WERI-Rb-1 (cell line): ENCODE measurements at regions not wholly inside any gene's neighbourhood (a gene's known extent, or its start where the extent isn't known, plus 50 kb on each side); places are given as distances from the start of the nearest gene placed in this dataset.

Experiments
- DNase-seq: peaks from one replicate; pipeline ENCODE4 v3.0.0-alpha.2; 2020
- H3K27ac ChIP-seq: fragments of 250-450 bp; sonication (Bioruptor Pico); 2 replicates; pipeline ENCODE4 v1.5.1; 2020; ENCODE audit warnings: mild to moderate bottlenecking, moderate library complexity
- H3K27me3 ChIP-seq: fragments of 250-450 bp; sonication (Bioruptor Pico); 2 replicates; pipeline ENCODE4 v1.5.1; 2021; ENCODE audit warnings: mild to moderate bottlenecking, low read depth, moderate library complexity; ENCODE audit not compliant: insufficient read depth, severe bottlenecking
- H3K36me3 ChIP-seq: fragments of 250-450 bp; sonication (Bioruptor Pico); 2 replicates; pipeline ENCODE4 v1.5.1; 2020; ENCODE audit warnings: mild to moderate bottlenecking, moderate library complexity
- H3K4me3 ChIP-seq: 2 replicates; pipeline ENCODE4 v1.5.1; 2011; ENCODE audit warnings: low read depth, mild to moderate bottlenecking, control low read depth, low read length
- H3K9me3 ChIP-seq: fragments of 250-450 bp; sonication (Bioruptor Pico); 2 replicates; pipeline ENCODE4 v1.5.1; 2021; ENCODE audit warnings: mild to moderate bottlenecking, moderate library complexity; ENCODE audit not compliant: severe bottlenecking
- TF ChIP-seq, protein P1 (sequence below): IDR thresholded peaks from 2 replicates; pipeline ENCODE4 v1.5.1; 2011; ENCODE audit warnings: low read depth, mild to moderate bottlenecking, control low read depth, inconsistent platforms, low read length

DNA sequence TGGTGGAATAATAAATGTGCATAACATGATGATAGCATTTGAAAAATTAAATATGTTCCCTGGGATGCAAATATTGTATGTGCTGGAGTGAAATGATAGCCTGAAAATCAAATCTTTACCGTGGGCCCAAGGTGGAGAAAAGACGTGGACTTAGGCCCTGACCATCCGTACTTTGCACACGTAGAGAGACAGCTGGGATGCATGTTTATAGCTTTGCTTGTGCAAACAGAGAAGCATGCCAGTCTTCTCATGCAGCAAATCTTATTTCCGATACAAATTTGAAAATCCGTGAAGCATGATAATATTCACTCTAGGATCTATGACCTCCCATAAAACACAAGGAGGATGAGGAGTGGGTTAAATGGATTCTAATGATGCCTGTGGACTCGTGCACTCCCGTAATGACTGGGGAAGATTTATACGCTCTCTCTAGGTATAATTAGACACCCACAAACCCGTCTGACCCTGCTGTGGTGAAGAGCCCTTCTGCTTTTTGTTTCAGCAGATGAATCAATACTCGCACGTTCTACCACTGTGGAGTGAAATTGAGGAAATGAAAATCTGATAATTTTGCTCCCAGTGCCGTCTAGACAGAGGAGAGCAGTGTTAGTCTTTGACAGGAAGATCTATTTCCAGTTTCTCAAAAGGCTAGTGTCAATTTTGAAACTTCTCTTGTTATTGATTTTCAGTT is 810.3 kb upstream of the SALL3 start:
- H3K27ac ChIP-seq, result no peak overlapping the region
- no peaks in the 10 kb centered on the region for H3K27me3 ChIP-seq
- TF ChIP-seq, protein P1, sequence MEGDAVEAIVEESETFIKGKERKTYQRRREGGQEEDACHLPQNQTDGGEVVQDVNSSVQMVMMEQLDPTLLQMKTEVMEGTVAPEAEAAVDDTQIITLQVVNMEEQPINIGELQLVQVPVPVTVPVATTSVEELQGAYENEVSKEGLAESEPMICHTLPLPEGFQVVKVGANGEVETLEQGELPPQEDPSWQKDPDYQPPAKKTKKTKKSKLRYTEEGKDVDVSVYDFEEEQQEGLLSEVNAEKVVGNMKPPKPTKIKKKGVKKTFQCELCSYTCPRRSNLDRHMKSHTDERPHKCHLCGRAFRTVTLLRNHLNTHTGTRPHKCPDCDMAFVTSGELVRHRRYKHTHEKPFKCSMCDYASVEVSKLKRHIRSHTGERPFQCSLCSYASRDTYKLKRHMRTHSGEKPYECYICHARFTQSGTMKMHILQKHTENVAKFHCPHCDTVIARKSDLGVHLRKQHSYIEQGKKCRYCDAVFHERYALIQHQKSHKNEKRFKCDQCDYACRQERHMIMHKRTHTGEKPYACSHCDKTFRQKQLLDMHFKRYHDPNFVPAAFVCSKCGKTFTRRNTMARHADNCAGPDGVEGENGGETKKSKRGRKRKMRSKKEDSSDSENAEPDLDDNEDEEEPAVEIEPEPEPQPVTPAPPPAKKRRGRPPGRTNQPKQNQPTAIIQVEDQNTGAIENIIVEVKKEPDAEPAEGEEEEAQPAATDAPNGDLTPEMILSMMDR, result no peak
- DNase-seq, result no peak
- no peak overlapping the region for H3K4me3 ChIP-seq
- H3K9me3 ChIP-seq, result no peaks in the 10 kb centered on the region
- no peaks in the 10 kb centered on the region for H3K36me3 ChIP-seq

GRCh38 chr18:78171954-78172353 is 807.7 kb upstream of the SALL3 start:
- Histone ChIP-seq H3K4me3 (no peak overlapping the region), H3K36me3 (no peaks in the 10 kb centered on the region), H3K9me3 (no peaks in the 10 kb centered on the region), H3K27me3 (no peaks in the 10 kb centered on the region), H3K27ac (no peak overlapping the region)
- TF ChIP-seq, protein P1, result no peak
- no peak for DNase-seq

DNA sequence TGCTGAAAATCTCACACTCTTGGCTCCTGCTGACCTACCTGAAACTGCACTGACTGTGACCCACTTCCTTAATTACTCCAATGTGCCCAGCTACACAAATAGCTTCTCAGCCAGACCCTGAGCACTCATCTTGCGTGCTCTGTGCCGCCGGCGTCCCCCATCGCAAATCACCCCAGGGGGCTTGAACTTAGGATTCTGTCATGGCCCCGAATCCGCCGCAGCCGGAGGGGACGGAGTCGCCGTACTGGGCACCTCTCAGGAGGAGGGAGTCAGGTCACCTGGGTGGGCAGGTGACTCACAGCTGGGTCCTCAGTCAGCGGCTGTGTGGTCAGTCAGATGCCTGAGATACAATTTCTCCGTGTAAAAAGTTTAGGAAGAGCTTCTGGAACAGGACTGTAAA is 804.9 kb upstream of the SALL3 start:
- TF ChIP-seq, protein P1, result no peak
- H3K9me3 ChIP-seq, result peaks cover 3% of the 10 kb centered on the region
- H3K27me3 ChIP-seq, result no peaks in the 10 kb centered on the region
- no peak overlapping the region for H3K27ac ChIP-seq
- H3K4me3 ChIP-seq, result no peak overlapping the region
- H3K36me3 ChIP-seq, result no peaks in the 10 kb centered on the region
- DNase-seq, result no peak

DNA sequence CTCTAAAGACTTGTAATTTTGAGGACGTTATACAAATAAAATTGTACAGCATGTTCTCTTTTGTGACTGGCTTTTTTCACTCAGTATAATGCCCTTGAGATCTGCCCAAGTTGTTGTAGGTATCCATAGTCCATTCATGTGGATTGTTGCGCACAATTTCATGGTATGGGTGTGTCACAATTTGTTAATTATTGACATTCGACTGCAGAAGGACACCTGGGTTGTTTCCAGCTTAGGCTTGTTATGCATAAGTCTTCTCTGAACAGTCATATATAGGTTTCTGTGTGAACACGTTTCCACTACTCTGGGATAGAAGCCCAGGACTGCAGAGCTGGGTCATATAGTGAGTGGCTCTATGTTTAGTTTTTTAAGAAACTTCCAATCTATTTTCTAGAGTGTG is 800.8 kb upstream of the SALL3 start:
- Histone ChIP-seq H3K27me3 (no peaks in the 10 kb centered on the region), H3K27ac (no peak overlapping the region), H3K36me3 (no peaks in the 10 kb centered on the region), H3K9me3 (peaks cover 10% of the 10 kb centered on the region), H3K4me3 (no peak overlapping the region)
- TF ChIP-seq, protein P1, result no peak
- DNase-seq, result no peak

GRCh38 chr18:78180741-78181140 is 798.9 kb upstream of the SALL3 start:
- H3K9me3 ChIP-seq, result peaks cover 10% of the 10 kb centered on the region
- no peak for DNase-seq
- H3K4me3 ChIP-seq, result no peak overlapping the region
- no peaks in the 10 kb centered on the region for H3K36me3 ChIP-seq
- no peaks in the 10 kb centered on the region for H3K27me3 ChIP-seq
- TF ChIP-seq, protein P1, result no peak
- H3K27ac ChIP-seq, result no peak overlapping the region

DNA sequence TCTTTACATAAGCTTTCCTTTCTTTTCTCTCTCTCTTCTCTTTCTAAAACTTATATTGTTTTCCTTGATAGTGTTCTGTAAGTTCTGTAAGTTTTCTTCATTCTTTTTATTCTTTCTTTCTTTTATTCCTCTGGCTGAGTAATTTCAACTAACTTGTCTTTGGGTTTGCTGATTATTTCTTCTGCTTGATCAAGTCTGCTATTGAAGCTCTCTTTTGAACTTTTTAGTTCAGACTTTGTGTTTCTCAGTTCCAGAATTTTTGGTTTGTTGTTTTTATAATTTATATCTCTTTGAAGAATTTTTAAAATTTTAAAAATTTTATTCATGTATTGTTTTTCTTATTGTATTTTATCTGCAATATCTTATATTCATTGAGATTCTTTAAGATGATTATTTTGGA is 795.8 kb upstream of the SALL3 start:
- Histone ChIP-seq H3K27me3 (no peaks in the 10 kb centered on the region), H3K9me3 (peaks cover 7% of the 10 kb centered on the region), H3K27ac (no peak overlapping the region), H3K4me3 (no peak overlapping the region), H3K36me3 (no peaks in the 10 kb centered on the region)
- TF ChIP-seq, protein P1, result no peak
- DNase-seq, result no peak
